CD4-positive, alpha-beta T cell treated with Interleukin-15 for 1 hour (primary cell): ENCODE measurements at regions not wholly inside any gene's neighbourhood (a gene's known extent, or its start where the extent isn't known, plus 50 kb on each side); places are given as distances from the start of the nearest gene placed in this dataset.
"Not testable (repeated sequence)": the region's sequence is repeated elsewhere in the genome, so short reads cannot be mapped to it uniquely, and the experiment has no call there.

ENCODE experiments used
- DNase-seq: peaks from one replicate; pipeline ENCODE4 v3.0.0-alpha.2; 2020

GRCh38 chrX:101823236-101823635 lies 108.6 kb downstream of the ZMAT1 start:
- no peak for DNase-seq

- DNase-seq = not testable (repeated sequence)
Observed at GRCh38 chrX:101817739-101818138, 114.1 kb downstream of the ZMAT1 start.

- DNase-seq = no peak
Observed at GRCh38 chrX:101813200-101813599, 118.6 kb downstream of the ZMAT1 start.

- no peak for DNase-seq
Observed at GRCh38 chrX:101803451-101803850, 128.4 kb downstream of the ZMAT1 start.

- DNase-seq = peak; percentile 77
Observed at GRCh38 chrX:101799387-101799786, 132.4 kb downstream of the ZMAT1 start.

- no peak for DNase-seq
Observed at GRCh38 chrX:101787934-101788333, 128.3 kb upstream of the ARMCX2 start.

- no peak for DNase-seq
Observed at GRCh38 chrX:101785142-101785541, 125.5 kb upstream of the ARMCX2 start.

GRCh38 chrX:101780421-101780820 lies 120.8 kb upstream of the ARMCX2 start:
- DNase-seq = not testable (repeated sequence)

GRCh38 chrX:101774340-101774739 lies 114.7 kb upstream of the ARMCX2 start:
- no peak for DNase-seq

- DNase-seq = no peak
Observed at GRCh38 chrX:101764538-101764937, 104.9 kb upstream of the ARMCX2 start.

GRCh38 chrX:101759000-101759399 lies 99.3 kb upstream of the ARMCX2 start:
- no peak for DNase-seq

GRCh38 chrX:101750744-101751143 lies 91.1 kb upstream of the ARMCX2 start:
- no peak for DNase-seq

- DNase-seq = no peak
Observed at GRCh38 chrX:101749436-101749835, 89.8 kb upstream of the ARMCX2 start.

GRCh38 chrX:101745046-101745445 lies 85.4 kb upstream of the ARMCX2 start:
- no peak for DNase-seq

- DNase-seq = no peak
Observed at GRCh38 chrX:101744085-101744484, 84.4 kb upstream of the ARMCX2 start.

- no peak for DNase-seq
Observed at GRCh38 chrX:101740642-101741041, 81.0 kb upstream of the ARMCX2 start.

- DNase-seq = not testable (repeated sequence)
Observed at GRCh38 chrX:101738867-101739266, 79.2 kb upstream of the ARMCX2 start.

- not testable (repeated sequence) for DNase-seq
Observed at GRCh38 chrX:101738411-101738810, 78.8 kb upstream of the ARMCX2 start.

- DNase-seq = no peak
Observed at GRCh38 chrX:101736651-101737050, 77.0 kb upstream of the ARMCX2 start.

- no peak for DNase-seq
Observed at GRCh38 chrX:101732870-101733269, 73.2 kb upstream of the ARMCX2 start.

- no peak for DNase-seq
Observed at GRCh38 chrX:101729986-101730385, 70.3 kb upstream of the ARMCX2 start.
